AG09319 (cell line): ENCODE measurements at regions not wholly inside any gene's neighbourhood (a gene's known extent, or its start where the extent isn't known, plus 50 kb on each side); places are given as distances from the start of the nearest gene placed in this dataset.
A peak's percentile ranks its signal among the peaks of the same experiment; 100 is the strongest.

Source experiments
- DNase-seq: peaks from one replicate; pipeline ENCODE4 v3.0.0-alpha.2; 2010; ENCODE audit warnings: low read depth; ENCODE audit errors: extremely low read depth
- TF ChIP-seq, protein P1 (sequence below): IDR thresholded peaks from 2 replicates; pipeline ENCODE4 v1.5.1; 2011; ENCODE audit warnings: low read depth, mild to moderate bottlenecking, inconsistent platforms, low read length, moderate library complexity

DNA sequence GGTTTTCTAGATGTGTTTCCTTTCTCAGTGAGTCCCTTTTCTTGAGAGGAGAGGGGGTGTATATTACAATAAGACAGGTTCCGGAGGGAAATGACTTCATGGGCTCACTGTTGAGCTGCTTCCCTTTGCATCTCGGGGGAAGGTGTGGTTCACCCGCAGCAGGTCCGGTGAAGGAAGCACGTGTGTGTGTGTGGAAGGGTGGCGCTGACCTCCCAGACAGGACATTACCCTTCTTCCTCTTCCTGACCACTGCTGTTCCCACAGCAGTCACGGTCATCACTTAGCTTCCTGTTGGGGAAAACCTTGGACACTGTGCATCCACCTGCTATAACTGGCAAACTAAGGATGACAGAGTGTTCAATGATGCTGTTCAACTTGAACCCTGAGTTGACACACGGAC, 83.6 kb downstream of the PLEKHG1 start:
- no peak for DNase-seq
- TF ChIP-seq, protein P1, sequence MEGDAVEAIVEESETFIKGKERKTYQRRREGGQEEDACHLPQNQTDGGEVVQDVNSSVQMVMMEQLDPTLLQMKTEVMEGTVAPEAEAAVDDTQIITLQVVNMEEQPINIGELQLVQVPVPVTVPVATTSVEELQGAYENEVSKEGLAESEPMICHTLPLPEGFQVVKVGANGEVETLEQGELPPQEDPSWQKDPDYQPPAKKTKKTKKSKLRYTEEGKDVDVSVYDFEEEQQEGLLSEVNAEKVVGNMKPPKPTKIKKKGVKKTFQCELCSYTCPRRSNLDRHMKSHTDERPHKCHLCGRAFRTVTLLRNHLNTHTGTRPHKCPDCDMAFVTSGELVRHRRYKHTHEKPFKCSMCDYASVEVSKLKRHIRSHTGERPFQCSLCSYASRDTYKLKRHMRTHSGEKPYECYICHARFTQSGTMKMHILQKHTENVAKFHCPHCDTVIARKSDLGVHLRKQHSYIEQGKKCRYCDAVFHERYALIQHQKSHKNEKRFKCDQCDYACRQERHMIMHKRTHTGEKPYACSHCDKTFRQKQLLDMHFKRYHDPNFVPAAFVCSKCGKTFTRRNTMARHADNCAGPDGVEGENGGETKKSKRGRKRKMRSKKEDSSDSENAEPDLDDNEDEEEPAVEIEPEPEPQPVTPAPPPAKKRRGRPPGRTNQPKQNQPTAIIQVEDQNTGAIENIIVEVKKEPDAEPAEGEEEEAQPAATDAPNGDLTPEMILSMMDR, result no peak

- no peak for DNase-seq
Observed at GRCh38 chr6:150684161-150684560, 84.5 kb downstream of the PLEKHG1 start.

GRCh38 chr6:150684714-150685459, 85.2 kb downstream of the PLEKHG1 start:
- no peak for DNase-seq
- TF ChIP-seq, protein P1, result no peak

More at GRCh38 chr6:150684161-150684560, 84.5 kb downstream of the PLEKHG1 start:
- TF ChIP-seq, protein P1, result no peak

- TF ChIP-seq, protein P1, result peak; percentile 39
- DNase-seq, result no peak
Observed at GRCh38 chr6:150685860-150686259, 86.2 kb downstream of the PLEKHG1 start.

GRCh38 chr6:150686566-150686965, 86.9 kb downstream of the PLEKHG1 start:
- no peak for DNase-seq
- TF ChIP-seq, protein P1, result no peak

DNA sequence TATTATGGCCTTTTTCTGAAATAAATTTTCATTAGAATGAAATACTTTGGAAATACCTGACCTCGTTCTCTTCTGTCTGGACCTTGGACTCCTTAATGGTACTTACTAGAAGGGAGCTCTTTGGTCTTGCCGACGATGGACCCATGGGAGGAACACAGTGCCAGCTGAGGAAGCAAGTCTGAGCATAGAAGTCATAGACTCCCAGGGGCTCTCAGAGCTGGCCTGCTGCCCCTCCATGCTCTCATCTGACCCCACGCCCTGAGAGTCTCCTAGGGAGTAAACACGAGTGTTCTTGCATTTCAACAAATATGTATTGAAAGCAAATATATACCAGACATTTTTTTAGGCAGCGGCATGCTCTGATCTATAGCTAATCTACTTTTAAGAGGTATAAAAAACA, 87.8 kb downstream of the PLEKHG1 start:
- TF ChIP-seq, protein P1, result no peak
- DNase-seq, result no peak

GRCh38 chr6:150689900-150690590, 90.4 kb downstream of the PLEKHG1 start:
- no peak for DNase-seq
- TF ChIP-seq, protein P1, result no peak
